BLaER1 (cell line): ENCODE measurements at regions not wholly inside any gene's neighbourhood (a gene's known extent, or its start where the extent isn't known, plus 50 kb on each side); places are given as distances from the start of the nearest gene placed in this dataset.

Experiments
- H3K27ac ChIP-seq: shearing (Covaris generic); formaldehyde crosslinking; 2 replicates; pipeline ENCODE4 v1.8.1; 2022
- H3K27me3 ChIP-seq: shearing (Covaris generic); formaldehyde crosslinking; 2 replicates; pipeline ENCODE4 v1.8.1; 2022
- H3K36me3 ChIP-seq: shearing (Covaris generic); formaldehyde crosslinking; 2 replicates; pipeline ENCODE4 v1.8.1; 2022
- H3K4me1 ChIP-seq: shearing (Covaris generic); formaldehyde crosslinking; 2 replicates; pipeline ENCODE4 v1.8.1; 2022
- H3K4me2 ChIP-seq: shearing (Covaris generic); formaldehyde crosslinking; 2 replicates; pipeline ENCODE4 v1.8.1; 2022
- H3K4me3 ChIP-seq: shearing (Covaris generic); formaldehyde crosslinking; 2 replicates; pipeline ENCODE4 v1.8.1; 2022
- H3K9ac ChIP-seq: shearing (Covaris generic); formaldehyde crosslinking; 2 replicates; pipeline ENCODE4 v1.8.1; 2022
- H3K9me3 ChIP-seq: shearing (Covaris generic); formaldehyde crosslinking; 2 replicates; pipeline ENCODE4 v1.8.1; 2022
- H4K20me1 ChIP-seq: shearing (Covaris generic); formaldehyde crosslinking; 2 replicates; pipeline ENCODE4 v1.8.1; 2022
- Cebpa-rat ChIP-seq: shearing (Covaris generic); IDR thresholded peaks from 2 replicates; pipeline ENCODE4 v1.8.1; 2022

DNA sequence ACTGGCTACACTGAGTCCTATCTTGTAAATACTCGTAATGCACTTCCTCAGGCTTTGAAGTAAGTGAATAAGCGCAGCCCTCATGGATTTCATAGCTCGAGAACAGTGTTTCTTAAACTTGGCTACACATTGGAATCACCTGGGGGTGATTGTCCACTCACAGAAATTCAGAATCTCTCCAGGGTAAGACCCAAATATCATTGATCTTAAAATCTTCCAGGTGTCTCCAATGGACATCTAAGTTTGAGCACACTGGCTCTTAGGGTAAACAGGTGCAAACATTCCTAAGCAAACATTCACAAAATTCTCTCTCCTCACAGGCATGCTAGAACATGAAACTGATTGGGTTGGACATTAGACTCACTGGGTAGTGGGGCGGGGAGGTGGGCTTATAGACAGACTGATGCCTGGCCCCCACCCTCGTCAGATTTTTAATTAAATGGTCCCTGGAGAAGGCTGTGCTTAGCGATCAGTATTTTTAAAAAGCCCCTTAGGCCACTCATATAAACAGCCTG, 279.7 kb upstream of the TBL1XR1 start:
- Histone ChIP-seq H3K36me3 (no peaks in the 10 kb centered on the region), H3K4me1 (no peaks in the 10 kb centered on the region), H3K4me3 (no peak overlapping the region), H3K4me2 (no peak overlapping the region), H3K9me3 (peaks cover 15% of the 10 kb centered on the region; the same call in 1 of the 2 replicates), H3K27me3 (no peaks in the 10 kb centered on the region), H4K20me1 (no peaks in the 10 kb centered on the region), H3K27ac (no peak overlapping the region), H3K9ac (no peak overlapping the region)
- no peak for TF ChIP-seq Cebpa-rat

DNA sequence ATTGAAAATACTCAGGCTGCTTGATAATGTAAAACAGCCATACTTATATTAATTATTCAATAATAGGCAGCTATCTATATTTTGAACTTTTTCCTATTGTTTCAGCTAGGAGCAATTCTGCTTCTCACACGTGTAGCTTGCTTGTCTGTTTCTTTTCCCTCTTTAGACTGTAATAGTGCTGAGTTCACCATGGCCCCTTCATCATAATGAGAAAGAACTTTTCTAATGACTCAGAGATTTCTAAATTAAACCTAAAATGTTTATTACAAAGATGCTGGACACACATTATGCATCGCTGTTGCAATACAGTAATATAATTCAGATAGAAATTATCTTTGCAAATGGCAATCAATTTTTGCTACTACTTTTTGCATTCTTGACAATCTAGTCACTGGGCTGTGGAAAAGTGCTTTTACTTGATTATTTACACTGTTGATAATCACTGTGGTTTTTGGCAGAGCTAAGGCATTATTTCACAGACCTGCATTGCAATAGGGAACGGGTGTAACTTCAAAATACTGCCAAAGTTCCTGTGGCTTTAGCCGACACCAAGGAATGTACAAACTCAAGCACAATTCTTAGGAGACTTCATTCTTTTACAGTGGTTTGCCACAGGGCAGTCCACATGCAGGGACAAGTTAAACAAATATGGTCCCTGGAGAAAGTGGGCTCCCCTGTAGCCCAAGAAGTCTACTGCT, 281.0 kb upstream of the TBL1XR1 start:
- Histone ChIP-seq H3K4me1 (no peaks in the 10 kb centered on the region), H3K4me2 (no peak overlapping the region), H3K27me3 (no peaks in the 10 kb centered on the region), H3K9me3 (peaks cover 15% of the 10 kb centered on the region; the same call in 1 of the 2 replicates), H3K27ac (no peak overlapping the region), H3K9ac (no peak overlapping the region), H3K4me3 (no peak overlapping the region), H3K36me3 (no peaks in the 10 kb centered on the region), H4K20me1 (no peaks in the 10 kb centered on the region)
- TF ChIP-seq Cebpa-rat = no peak

DNA sequence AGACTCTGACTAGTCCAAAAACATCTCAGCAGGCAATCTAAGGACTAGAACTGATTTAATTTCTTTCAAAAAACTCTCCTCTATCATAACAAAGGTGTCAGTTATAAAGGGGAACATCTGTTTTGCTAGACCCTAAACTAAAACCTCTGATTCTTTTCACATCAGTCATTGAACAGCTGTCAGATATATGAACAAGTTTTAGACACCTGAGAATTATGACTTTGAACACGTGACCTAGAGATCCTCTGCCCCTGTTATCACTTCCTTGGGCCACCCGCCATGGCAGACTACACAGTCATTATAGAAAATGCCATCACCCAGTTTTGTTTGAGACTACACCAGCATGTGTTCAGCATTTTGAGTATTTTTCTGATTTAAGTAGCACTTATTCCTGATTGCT, 282.3 kb upstream of the TBL1XR1 start:
- TF ChIP-seq Cebpa-rat = no peak
- Histone ChIP-seq H4K20me1 (no peaks in the 10 kb centered on the region), H3K9me3 (peaks cover 23% of the 10 kb centered on the region; the same call in 1 of the 2 replicates), H3K27me3 (no peaks in the 10 kb centered on the region), H3K9ac (no peak overlapping the region), H3K4me2 (no peak overlapping the region), H3K36me3 (no peaks in the 10 kb centered on the region), H3K27ac (no peak overlapping the region), H3K4me1 (no peaks in the 10 kb centered on the region), H3K4me3 (no peak overlapping the region)

DNA sequence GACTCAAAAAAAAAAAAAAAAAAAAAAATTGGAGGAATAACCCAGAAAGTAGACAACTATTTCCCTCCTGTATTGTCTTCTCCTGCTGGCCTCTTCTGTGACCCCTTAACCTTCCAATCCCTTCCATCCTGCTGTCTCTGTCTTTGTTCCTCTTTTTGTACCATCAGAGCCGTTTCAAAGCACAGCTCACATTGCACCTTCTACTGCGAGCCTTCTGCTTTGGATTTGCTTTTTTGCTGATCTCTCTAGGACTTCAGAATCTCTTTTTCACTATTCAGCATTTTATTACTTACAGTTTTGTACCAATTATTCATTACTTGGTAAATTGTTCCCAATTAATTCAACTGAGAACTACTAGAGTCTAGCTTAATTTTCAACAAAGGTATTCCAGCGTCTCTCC, 284.0 kb upstream of the TBL1XR1 start:
- Histone ChIP-seq H3K4me1 (no peaks in the 10 kb centered on the region), H4K20me1 (no peaks in the 10 kb centered on the region), H3K9ac (no peak overlapping the region), H3K9me3 (peaks cover 37% of the 10 kb centered on the region), H3K36me3 (no peaks in the 10 kb centered on the region), H3K4me2 (no peak overlapping the region), H3K4me3 (no peak overlapping the region), H3K27me3 (no peaks in the 10 kb centered on the region), H3K27ac (no peak overlapping the region)
- no peak for TF ChIP-seq Cebpa-rat

DNA sequence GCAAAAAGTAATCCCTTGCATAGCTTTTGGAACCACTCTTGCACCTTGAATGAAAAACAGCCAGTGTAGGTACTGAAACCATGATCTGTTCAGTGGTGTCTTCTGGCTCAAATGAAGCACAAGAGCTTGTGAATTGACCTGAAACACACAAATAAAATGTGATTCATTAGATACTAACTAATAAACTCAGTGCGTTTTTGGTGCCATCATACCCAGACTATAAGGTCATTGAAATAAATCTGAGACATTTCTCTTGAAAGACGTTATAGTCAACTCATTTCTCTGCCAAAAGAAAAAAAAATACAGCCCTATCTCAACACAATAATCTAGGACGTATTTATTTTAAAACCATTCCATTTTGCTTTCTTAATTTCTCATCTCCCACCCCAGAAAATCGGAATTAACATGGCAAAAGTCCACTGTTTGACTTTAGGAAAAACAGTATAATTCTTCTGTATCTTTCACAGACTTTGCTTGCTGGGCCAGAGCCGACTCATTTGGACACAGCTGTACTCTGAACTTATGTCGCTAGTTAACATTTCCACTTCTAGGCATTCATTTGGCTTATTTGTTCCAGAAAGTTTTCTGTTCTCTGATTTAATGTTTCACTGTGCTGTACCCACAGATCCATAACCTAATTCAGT, 284.9 kb upstream of the TBL1XR1 start:
- Histone ChIP-seq H3K27ac (no peak overlapping the region), H3K4me3 (no peak overlapping the region), H3K9ac (no peak overlapping the region), H3K27me3 (no peaks in the 10 kb centered on the region), H3K36me3 (no peaks in the 10 kb centered on the region), H3K9me3 (peaks cover 41% of the 10 kb centered on the region), H4K20me1 (no peaks in the 10 kb centered on the region), H3K4me2 (no peak overlapping the region), H3K4me1 (no peaks in the 10 kb centered on the region)
- TF ChIP-seq Cebpa-rat = no peak

DNA sequence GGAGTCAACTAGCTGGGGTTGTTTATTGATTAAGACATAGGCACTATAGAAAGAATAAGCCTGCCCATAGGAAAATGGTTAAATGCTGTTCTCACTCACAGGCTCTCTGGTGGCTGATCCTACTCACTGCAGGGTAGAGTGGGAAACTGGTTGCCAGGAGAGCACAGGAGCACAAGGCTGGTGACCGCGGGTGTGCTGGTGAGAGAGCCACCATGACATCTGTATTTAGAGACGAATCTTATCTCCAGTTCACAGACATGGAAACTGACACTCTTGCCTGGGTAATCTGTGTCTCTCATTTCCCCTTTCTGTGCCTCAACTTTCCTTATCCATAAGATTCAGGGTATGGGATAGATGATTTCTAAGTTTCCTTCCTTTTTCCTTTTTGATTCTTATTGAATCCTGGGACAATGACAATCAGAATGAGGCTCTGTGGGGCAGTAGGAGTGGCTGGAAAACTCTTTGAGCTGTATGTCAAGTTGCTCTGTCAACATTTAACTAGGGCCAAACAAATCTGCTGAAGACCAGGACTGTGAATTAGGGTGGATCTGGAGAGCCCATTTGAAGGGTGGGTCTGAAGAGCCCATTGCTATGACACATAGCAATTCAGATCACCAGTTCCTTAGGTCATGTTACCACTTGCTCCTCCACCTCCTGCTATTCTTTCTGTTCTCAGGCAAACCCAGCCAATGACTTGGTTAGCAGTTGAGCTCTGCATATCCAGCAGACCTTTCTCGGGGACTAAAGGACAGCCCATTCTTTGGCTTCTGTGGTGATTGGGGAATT, 286.1 kb upstream of the TBL1XR1 start:
- no peak overlapping the region for H3K4me3 ChIP-seq
- no peak overlapping the region for H3K4me2 ChIP-seq
- no peaks in the 10 kb centered on the region for H3K27me3 ChIP-seq
- H4K20me1 ChIP-seq = no peaks in the 10 kb centered on the region
- H3K9ac ChIP-seq = no peak overlapping the region
- no peaks in the 10 kb centered on the region for H3K36me3 ChIP-seq
- peaks cover 41% of the 10 kb centered on the region for H3K9me3 ChIP-seq
- H3K27ac ChIP-seq = no peak overlapping the region
- H3K4me1 ChIP-seq = no peaks in the 10 kb centered on the region
- no peak for TF ChIP-seq Cebpa-rat

DNA sequence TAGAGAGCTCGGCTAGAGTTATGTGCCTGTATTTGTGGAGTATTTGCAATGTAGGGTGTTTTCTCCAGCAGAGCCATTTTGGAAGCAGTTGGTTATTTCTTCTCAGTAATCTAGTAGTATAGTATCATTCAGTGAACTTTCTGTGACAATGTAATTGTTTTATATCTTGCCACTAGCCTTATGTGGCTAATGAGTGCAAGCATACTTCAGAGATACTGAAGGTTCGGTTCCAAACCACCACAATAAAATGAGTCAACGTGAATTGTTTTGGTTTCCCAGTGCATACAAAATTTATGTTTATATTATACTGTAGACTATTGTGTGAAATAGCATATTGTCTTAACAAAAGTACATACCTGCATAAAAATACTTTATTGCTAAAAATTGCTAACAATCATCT, 286.9 kb upstream of the TBL1XR1 start:
- Histone ChIP-seq H3K36me3 (no peaks in the 10 kb centered on the region), H3K27ac (no peak overlapping the region), H3K4me1 (no peaks in the 10 kb centered on the region), H3K4me3 (no peak overlapping the region), H3K27me3 (no peaks in the 10 kb centered on the region), H3K9me3 (peaks cover 34% of the 10 kb centered on the region), H4K20me1 (no peaks in the 10 kb centered on the region), H3K4me2 (no peak overlapping the region), H3K9ac (no peak overlapping the region)
- no peak for TF ChIP-seq Cebpa-rat

DNA sequence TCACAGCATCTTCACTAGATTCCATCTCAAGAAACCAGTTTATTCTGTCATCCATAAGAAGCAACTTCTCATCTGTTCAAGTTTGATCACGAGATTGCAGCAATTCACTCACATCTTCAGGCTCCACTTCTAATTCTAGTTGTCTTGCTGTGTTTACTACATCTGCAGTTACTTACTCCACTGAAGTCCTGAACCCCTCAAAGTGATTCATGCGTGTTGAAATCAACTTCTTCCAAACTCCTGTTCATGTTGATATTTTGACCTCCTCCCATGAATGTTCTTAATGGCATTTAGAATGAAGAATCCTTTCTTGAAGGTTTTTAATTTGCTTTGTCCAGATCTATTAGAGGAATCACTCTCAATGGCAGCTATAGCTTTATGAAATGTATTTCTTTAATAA, 287.6 kb upstream of the TBL1XR1 start:
- no peak overlapping the region for H3K27ac ChIP-seq
- H3K4me2 ChIP-seq = no peak overlapping the region
- H3K4me3 ChIP-seq = no peak overlapping the region
- H3K36me3 ChIP-seq = no peaks in the 10 kb centered on the region
- no peaks in the 10 kb centered on the region for H3K4me1 ChIP-seq
- no peaks in the 10 kb centered on the region for H3K27me3 ChIP-seq
- H3K9ac ChIP-seq = no peak overlapping the region
- no peaks in the 10 kb centered on the region for H4K20me1 ChIP-seq
- TF ChIP-seq Cebpa-rat = no peak
- H3K9me3 ChIP-seq = peaks cover 40% of the 10 kb centered on the region

DNA sequence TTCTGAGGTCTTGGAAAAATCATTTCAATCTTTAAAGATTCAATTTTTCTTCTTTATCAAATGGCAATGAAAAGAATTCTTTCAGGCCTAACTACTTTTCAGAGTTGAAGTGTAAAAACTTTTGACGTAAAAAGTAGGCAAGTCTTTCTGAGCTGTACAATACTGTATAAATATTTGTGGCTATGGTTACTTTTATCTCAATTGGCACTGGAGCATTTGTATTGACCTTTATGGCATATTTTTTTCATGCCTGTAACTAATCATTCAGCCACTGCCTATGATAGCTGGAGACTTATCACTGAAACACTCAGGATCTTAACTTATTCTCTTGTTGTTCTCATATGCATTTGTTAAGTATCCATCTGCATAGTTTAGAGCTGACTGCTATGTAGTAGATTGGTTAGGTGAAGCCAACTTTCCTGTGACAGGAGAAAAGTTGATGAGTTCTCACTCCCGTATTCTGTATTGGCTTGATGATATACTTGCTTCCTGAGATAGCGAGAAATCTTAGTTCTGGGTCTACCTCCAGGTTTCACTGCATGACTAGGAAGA, 290.4 kb upstream of the TBL1XR1 start:
- Histone ChIP-seq H3K9me3 (peaks cover 38% of the 10 kb centered on the region), H3K4me3 (no peak overlapping the region), H3K4me1 (peaks cover 22% of the 10 kb centered on the region), H3K36me3 (no peaks in the 10 kb centered on the region), H3K27ac (no peak overlapping the region), H4K20me1 (no peaks in the 10 kb centered on the region), H3K4me2 (no peak overlapping the region), H3K9ac (no peak overlapping the region), H3K27me3 (no peaks in the 10 kb centered on the region)
- no peak for TF ChIP-seq Cebpa-rat
